ENCODE measurements at regions not wholly inside any gene's neighbourhood (a gene's known extent, or its start where the extent isn't known, plus 50 kb on each side); places are given as distances from the start of the nearest gene placed in this dataset.

- intact Hi-C loops (cut with micrococcal nuclease): no loop called here
- DNase-seq (no peak), ATAC-seq (no peak)
Observed at GRCh38 chr3:988785-989184, 104.0 kb upstream of the CNTN6 start.

- ATAC-seq (no peak), DNase-seq (no peak)
- intact Hi-C loops (cut with micrococcal nuclease): no loop called here
Observed at GRCh38 chr3:992871-993270, 100.0 kb upstream of the CNTN6 start.

DNA sequence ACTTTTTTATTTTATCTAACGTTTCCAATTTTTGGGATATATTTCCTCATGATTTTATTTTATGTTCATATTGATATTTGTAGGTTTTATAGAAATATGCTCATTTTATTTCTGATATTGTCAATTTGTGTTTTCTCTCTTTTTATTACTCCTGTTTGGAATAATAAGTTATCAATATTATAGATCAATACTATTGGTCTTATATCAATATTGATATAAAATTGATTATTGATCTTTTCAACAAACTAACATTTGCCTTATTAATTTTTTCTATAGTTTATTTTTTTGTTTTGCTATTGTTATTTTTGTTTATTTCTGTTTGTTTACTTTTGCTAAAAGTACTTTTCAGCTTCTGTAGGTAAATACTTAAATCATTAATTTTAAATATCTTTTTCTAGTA is 90.8 kb upstream of the CNTN6 start:
- intact Hi-C loops (cut with micrococcal nuclease): no loop called here
- ATAC-seq: no peak
- DNase-seq: no peak

- DNase-seq: no peak
- no peak for ATAC-seq
- intact Hi-C loops (cut with micrococcal nuclease): no loop called here
Observed at GRCh38 chr3:1007866-1008265, 85.0 kb upstream of the CNTN6 start.

- intact Hi-C loops (cut with micrococcal nuclease): no loop called here
- ATAC-seq (no peak), DNase-seq (no peak)
Observed at GRCh38 chr3:1010228-1010627, 82.6 kb upstream of the CNTN6 start.

DNA sequence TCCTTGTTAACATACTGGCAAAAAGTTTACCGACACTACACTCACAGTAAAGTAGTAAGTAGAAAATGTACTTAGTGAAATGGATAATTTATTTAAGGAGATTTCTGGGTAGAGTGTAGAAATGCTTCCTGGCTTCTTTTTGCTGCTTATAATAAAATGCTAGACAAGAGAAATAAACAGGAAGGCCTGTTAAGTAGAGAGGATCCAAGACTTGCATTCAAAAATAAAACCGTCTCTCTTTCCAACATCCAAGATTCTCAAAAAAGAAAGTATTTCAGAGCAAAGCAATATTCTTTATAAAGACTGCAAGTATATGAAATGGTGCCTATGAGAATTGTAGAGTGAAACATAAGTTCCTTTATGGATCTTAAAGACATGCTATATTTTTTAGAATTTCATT is 77.0 kb upstream of the CNTN6 start:
- DNase-seq (no peak), ATAC-seq (no peak)
- intact Hi-C loops (cut with micrococcal nuclease): no loop called here

- intact Hi-C loops (cut with micrococcal nuclease): no loop called here
- ATAC-seq: no peak
- no peak for DNase-seq
Observed at GRCh38 chr3:1017870-1018269, 75.0 kb upstream of the CNTN6 start.

DNA sequence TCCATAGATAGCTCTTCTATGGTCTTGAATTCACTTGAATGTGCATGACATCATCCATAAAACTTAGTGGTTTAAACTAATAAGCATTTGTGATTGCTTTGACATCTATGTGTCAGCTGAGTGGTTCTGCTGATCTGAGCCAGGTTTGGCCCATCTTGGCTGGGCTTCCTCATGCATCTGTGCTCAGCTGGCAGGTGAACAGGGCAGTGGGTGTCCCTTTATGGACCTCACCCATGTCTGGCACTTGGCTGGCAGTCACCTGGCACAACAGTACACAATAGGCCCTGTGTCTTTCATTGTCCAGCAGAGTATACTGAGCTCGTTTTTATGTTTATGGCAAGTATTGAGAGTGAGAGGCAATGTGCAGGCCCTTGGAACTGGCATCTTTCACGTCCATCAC is 73.7 kb upstream of the CNTN6 start:
- ATAC-seq (no peak), DNase-seq (no peak)
- intact Hi-C loops (cut with micrococcal nuclease): no loop called here

GRCh38 chr3:1026395-1026794 is 66.4 kb upstream of the CNTN6 start:
- intact Hi-C loops (cut with micrococcal nuclease): no loop called here
- DNase-seq (no peak), ATAC-seq (no peak)

DNA sequence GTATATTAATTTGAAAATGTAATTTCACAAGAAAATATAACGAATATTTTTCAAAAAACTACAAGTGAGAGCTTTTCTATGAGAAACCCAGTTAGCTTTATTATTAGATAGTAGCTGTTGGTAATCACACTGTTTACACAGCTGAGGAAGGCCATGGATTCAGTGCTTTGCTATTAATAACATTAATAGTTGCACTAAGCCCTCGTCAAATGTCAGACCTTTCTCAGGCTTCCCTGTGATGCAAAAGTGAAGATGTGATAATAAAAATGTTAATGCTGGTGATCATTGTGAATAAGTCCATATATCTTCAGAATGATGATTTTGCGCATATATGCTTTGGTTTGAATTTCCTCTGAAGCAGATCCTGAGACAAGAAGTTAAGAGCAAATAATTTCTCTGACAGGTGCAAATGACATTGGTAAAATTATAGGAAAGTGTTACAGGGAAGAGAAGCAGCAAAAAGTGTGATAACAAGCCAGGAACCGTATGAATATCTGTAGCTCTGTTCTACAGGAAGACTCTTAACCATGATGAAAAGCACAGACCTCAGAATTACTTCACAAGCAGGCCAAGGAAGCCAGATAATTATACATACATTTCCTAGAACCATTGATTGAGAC is 56.5 kb upstream of the CNTN6 start:
- ATAC-seq (no peak), DNase-seq (no peak)
- intact Hi-C loops (cut with micrococcal nuclease): no loop called here

- no peak for ATAC-seq
- intact Hi-C loops (cut with micrococcal nuclease): no loop called here
- no peak for DNase-seq
Observed at GRCh38 chr3:1037631-1038030, 55.2 kb upstream of the CNTN6 start.
